ENCODE measurements at regions not wholly inside any gene's neighbourhood (a gene's known extent, or its start where the extent isn't known, plus 50 kb on each side); places are given as distances from the start of the nearest gene placed in this dataset.
A peak's percentile ranks its signal among the peaks of the same experiment; 100 is the strongest.

- H3K4ac ChIP-seq (ENCODE audit: low read length), result no peak overlapping the region
- no peak overlapping the region for H2BK120ac ChIP-seq (ENCODE audit: low read depth, low read length)
- H3K36me3 ChIP-seq (replicated peaks in 1 of 2; ENCODE audit: control insufficient read depth in 2 of 2, insufficient read depth in 2 of 2, low read length in 2 of 2), result no peaks in the 10 kb centered on the region
- H4K91ac ChIP-seq (ENCODE audit: low read depth, low read length, poor library complexity), result no peak overlapping the region
- H3K27ac ChIP-seq (replicated peaks; ENCODE audit: low read length), result no peak overlapping the region
- no peak overlapping the region for H3K23ac ChIP-seq (ENCODE audit: low read depth, low read length, poor library complexity)
- H3K18ac ChIP-seq (ENCODE audit: low read length), result no peak overlapping the region
- no CpG with 5 or more reads among the region's 6 CpGs for WGBS, 2 donors (ENCODE audit: extremely low coverage in 2 of 2, insufficient read length in 2 of 2, insufficient replicate concordance in 1 of 2)
- no peak overlapping the region for H2AFZ ChIP-seq (ENCODE audit: low read length)
- H4K8ac ChIP-seq (ENCODE audit: low read depth, low read length), result no peak overlapping the region
- no peak overlapping the region for H3K4me2 ChIP-seq (ENCODE audit: insufficient read depth, low read length, poor library complexity, severe bottlenecking)
- no peak overlapping the region for H2BK15ac ChIP-seq (ENCODE audit: low read length)
- H3K9me3 ChIP-seq (replicated peaks in 1 of 2; ENCODE audit: control insufficient read depth in 2 of 2, insufficient read depth in 1 of 2, low read depth in 1 of 2, low read length in 2 of 2), result no peaks in the 10 kb centered on the region
- H2BK5ac ChIP-seq (ENCODE audit: low read length), result no peak overlapping the region
- no peaks in the 10 kb centered on the region for H3K4me1 ChIP-seq (ENCODE audit: control insufficient read depth in 2 of 2, insufficient read depth in 1 of 2, low read depth in 1 of 2, low read length in 2 of 2)
- no peak overlapping the region for H3K14ac ChIP-seq (ENCODE audit: low read length)
- peak; percentile 21 for DNase-seq (ENCODE audit: low spot score)
- H3K4me3 ChIP-seq (ENCODE audit: low read length in 2 of 2), result no peak overlapping the region
- H2BK12ac ChIP-seq (ENCODE audit: low read length), result no peak overlapping the region
- no peak overlapping the region for H2AK5ac ChIP-seq (ENCODE audit: low read depth, low read length)
- H3K9ac ChIP-seq (ENCODE audit: low read depth, low read length, poor library complexity), result no peak overlapping the region
- no peaks in the 10 kb centered on the region for H3K79me1 ChIP-seq (ENCODE audit: low read depth, low read length)
- no peaks in the 10 kb centered on the region for H3K27me3 ChIP-seq (ENCODE audit: control insufficient read depth in 3 of 3, insufficient read depth in 3 of 3, low read depth in 1 of 3, low read length in 3 of 3)
These were observed 1250.6 kb downstream of the GATA3 start for GRCh38 chr10:9305018-9305655.

GRCh38 chr10:9311702-9312499 lies 1257.4 kb downstream of the GATA3 start:
- no peak overlapping the region for H2BK12ac ChIP-seq (ENCODE audit: low read length)
- H3K18ac ChIP-seq (ENCODE audit: low read length), result no peak overlapping the region
- no peak overlapping the region for H4K8ac ChIP-seq (ENCODE audit: low read depth, low read length)
- H2BK15ac ChIP-seq (ENCODE audit: low read length), result no peak overlapping the region
- H3K27ac ChIP-seq (replicated peaks; ENCODE audit: low read length), result no peak overlapping the region
- no peak overlapping the region for H2AK5ac ChIP-seq (ENCODE audit: low read depth, low read length)
- H3K27me3 ChIP-seq (ENCODE audit: control insufficient read depth in 3 of 3, insufficient read depth in 3 of 3, low read depth in 1 of 3, low read length in 3 of 3), result no peaks in the 10 kb centered on the region
- H3K79me1 ChIP-seq (ENCODE audit: low read depth, low read length), result no peaks in the 10 kb centered on the region
- H3K9me3 ChIP-seq (replicated peaks in 1 of 2; ENCODE audit: control insufficient read depth in 2 of 2, insufficient read depth in 1 of 2, low read depth in 1 of 2, low read length in 2 of 2), result no peaks in the 10 kb centered on the region
- H3K14ac ChIP-seq (ENCODE audit: low read length), result no peak overlapping the region
- no peak overlapping the region for H2BK5ac ChIP-seq (ENCODE audit: low read length)
- H2BK120ac ChIP-seq (ENCODE audit: low read depth, low read length), result no peak overlapping the region
- no peak overlapping the region for H3K23ac ChIP-seq (ENCODE audit: low read depth, low read length, poor library complexity)
- H3K4me2 ChIP-seq (ENCODE audit: insufficient read depth, low read length, poor library complexity, severe bottlenecking), result no peak overlapping the region
- H3K4me3 ChIP-seq (ENCODE audit: low read length in 2 of 2), result no peak overlapping the region
- no peak overlapping the region for H3K4ac ChIP-seq (ENCODE audit: low read length)
- H3K36me3 ChIP-seq (replicated peaks in 1 of 2; ENCODE audit: control insufficient read depth in 2 of 2, insufficient read depth in 2 of 2, low read length in 2 of 2), result no peaks in the 10 kb centered on the region
- H3K9ac ChIP-seq (ENCODE audit: low read depth, low read length, poor library complexity), result no peak overlapping the region
- no peak for DNase-seq (ENCODE audit: low spot score)
- WGBS, 2 donors (ENCODE audit: extremely low coverage in 2 of 2, insufficient read length in 2 of 2, insufficient replicate concordance in 1 of 2), result no CpG with 5 or more reads among the region's 4 CpGs
- no peaks in the 10 kb centered on the region for H3K4me1 ChIP-seq (ENCODE audit: control insufficient read depth in 2 of 2, insufficient read depth in 1 of 2, low read depth in 1 of 2, low read length in 2 of 2)
- H2AFZ ChIP-seq (ENCODE audit: low read length), result no peak overlapping the region
- H4K91ac ChIP-seq (ENCODE audit: low read depth, low read length, poor library complexity), result no peak overlapping the region

- H2AFZ ChIP-seq (ENCODE audit: low read length), result no peak overlapping the region
- no peak overlapping the region for H2BK12ac ChIP-seq (ENCODE audit: low read length)
- no peaks in the 10 kb centered on the region for H3K4me1 ChIP-seq (ENCODE audit: control insufficient read depth in 2 of 2, insufficient read depth in 1 of 2, low read depth in 1 of 2, low read length in 2 of 2)
- no peak overlapping the region for H3K4me2 ChIP-seq (ENCODE audit: insufficient read depth, low read length, poor library complexity, severe bottlenecking)
- H3K4ac ChIP-seq (ENCODE audit: low read length), result no peak overlapping the region
- no peak overlapping the region for H2AK5ac ChIP-seq (ENCODE audit: low read depth, low read length)
- no peaks in the 10 kb centered on the region for H3K9me3 ChIP-seq (replicated peaks in 1 of 2; ENCODE audit: control insufficient read depth in 2 of 2, insufficient read depth in 1 of 2, low read depth in 1 of 2, low read length in 2 of 2)
- no peak for DNase-seq (ENCODE audit: low spot score)
- H3K79me1 ChIP-seq (ENCODE audit: low read depth, low read length), result no peaks in the 10 kb centered on the region
- H3K4me3 ChIP-seq (ENCODE audit: low read length in 2 of 2), result no peak overlapping the region
- H4K8ac ChIP-seq (ENCODE audit: low read depth, low read length), result no peak overlapping the region
- no peak overlapping the region for H3K23ac ChIP-seq (ENCODE audit: low read depth, low read length, poor library complexity)
- H3K18ac ChIP-seq (ENCODE audit: low read length), result no peak overlapping the region
- H4K91ac ChIP-seq (ENCODE audit: low read depth, low read length, poor library complexity), result no peak overlapping the region
- no peaks in the 10 kb centered on the region for H3K27me3 ChIP-seq (ENCODE audit: control insufficient read depth in 3 of 3, insufficient read depth in 3 of 3, low read depth in 1 of 3, low read length in 3 of 3)
- no peak overlapping the region for H2BK5ac ChIP-seq (ENCODE audit: low read length)
- H3K9ac ChIP-seq (ENCODE audit: low read depth, low read length, poor library complexity), result no peak overlapping the region
- no peak overlapping the region for H3K14ac ChIP-seq (ENCODE audit: low read length)
- no peak overlapping the region for H2BK120ac ChIP-seq (ENCODE audit: low read depth, low read length)
- no peak overlapping the region for H3K27ac ChIP-seq (replicated peaks; ENCODE audit: low read length)
- H3K36me3 ChIP-seq (replicated peaks in 1 of 2; ENCODE audit: control insufficient read depth in 2 of 2, insufficient read depth in 2 of 2, low read length in 2 of 2), result no peaks in the 10 kb centered on the region
- H2BK15ac ChIP-seq (ENCODE audit: low read length), result no peak overlapping the region
These were observed 1260.8 kb downstream of the GATA3 start for GRCh38 chr10:9315292-9315691.

- peak; percentile 23 for DNase-seq (ENCODE audit: low spot score)
- Histone ChIP-seq H2AK5ac (ENCODE audit: low read depth, low read length) (no peak overlapping the region), H3K27ac (replicated peaks; ENCODE audit: low read length) (no peak overlapping the region), H2BK12ac (ENCODE audit: low read length) (no peak overlapping the region), H3K79me1 (ENCODE audit: low read depth, low read length) (no peaks in the 10 kb centered on the region), H2BK120ac (ENCODE audit: low read depth, low read length) (no peak overlapping the region), H3K23ac (ENCODE audit: low read depth, low read length, poor library complexity) (no peak overlapping the region), H3K4me1 (ENCODE audit: control insufficient read depth in 2 of 2, insufficient read depth in 1 of 2, low read depth in 1 of 2, low read length in 2 of 2) (peaks cover 0 to 3% of the 10 kb centered on the region in 2 donors), H4K91ac (ENCODE audit: low read depth, low read length, poor library complexity) (no peak overlapping the region), H3K9me3 (replicated peaks in 1 of 2; ENCODE audit: control insufficient read depth in 2 of 2, insufficient read depth in 1 of 2, low read depth in 1 of 2, low read length in 2 of 2) (no peaks in the 10 kb centered on the region), H3K27me3 (ENCODE audit: control insufficient read depth in 3 of 3, insufficient read depth in 3 of 3, low read depth in 1 of 3, low read length in 3 of 3) (no peaks in the 10 kb centered on the region), H2BK15ac (ENCODE audit: low read length) (no peak overlapping the region), H3K14ac (ENCODE audit: low read length) (no peak overlapping the region), H3K18ac (ENCODE audit: low read length) (no peak overlapping the region), H3K4me3 (ENCODE audit: low read length in 2 of 2) (no peak overlapping the region), H3K4ac (ENCODE audit: low read length) (no peak overlapping the region), H4K8ac (ENCODE audit: low read depth, low read length) (no peak overlapping the region), H3K36me3 (replicated peaks in 1 of 2; ENCODE audit: control insufficient read depth in 2 of 2, insufficient read depth in 2 of 2, low read length in 2 of 2) (no peaks in the 10 kb centered on the region), H2AFZ (ENCODE audit: low read length) (no peak overlapping the region), H2BK5ac (ENCODE audit: low read length) (no peak overlapping the region), H3K9ac (ENCODE audit: low read depth, low read length, poor library complexity) (no peak overlapping the region), H3K4me2 (ENCODE audit: insufficient read depth, low read length, poor library complexity, severe bottlenecking) (no peak overlapping the region)
- WGBS, 2 donors (ENCODE audit: extremely low coverage in 2 of 2, insufficient read length in 2 of 2, insufficient replicate concordance in 1 of 2), result no CpG with 5 or more reads among the region's 3 CpGs
These were observed 1277.1 kb downstream of the GATA3 start for GRCh38 chr10:9331583-9332008.

Data from neuronal stem cell (in vitro differentiated cells).